Fibroblast of lung (primary cell): ENCODE measurements at regions not wholly inside any gene's neighbourhood (a gene's known extent, or its start where the extent isn't known, plus 50 kb on each side); places are given as distances from the start of the nearest gene placed in this dataset.

Experiments used
- DNase-seq, 2 donors: peaks; one replicate each; pipeline versions ENCODE4 v3.0.0 to v3.0.0-alpha.2; 2010; ENCODE audit warnings: low read depth in 2 of 2
- H2AFZ ChIP-seq: 2 replicates; pipeline ENCODE4 v1.5.1; 2012; ENCODE audit warnings: low read length, control low read depth, inconsistent platforms
- H3K27ac ChIP-seq: 2 replicates; pipeline ENCODE4 v1.5.1; 2011; ENCODE audit warnings: low read length, control low read depth; ENCODE audit not compliant: insufficient read depth
- H3K27me3 ChIP-seq: 2 replicates; pipeline ENCODE4 v1.5.1; 2011; ENCODE audit warnings: mild to moderate bottlenecking, low read length; ENCODE audit not compliant: control insufficient read depth, insufficient read depth
- H3K36me3 ChIP-seq: 2 replicates; pipeline ENCODE4 v1.5.1; 2011; ENCODE audit warnings: low read length; ENCODE audit not compliant: control insufficient read depth, insufficient read depth
- H3K4me1 ChIP-seq: 2 replicates; pipeline ENCODE4 v1.5.1; 2011; ENCODE audit warnings: low read length; ENCODE audit not compliant: control insufficient read depth, insufficient read depth; ENCODE audit errors: extremely low read depth
- H3K4me2 ChIP-seq: 2 replicates; pipeline ENCODE4 v1.5.1; 2011; ENCODE audit warnings: low read length, control low read depth; ENCODE audit not compliant: insufficient read depth; ENCODE audit errors: extremely low read depth
- H3K4me3 ChIP-seq, 4 experiments: fragments of 200-600 bp in 1 of 4; sonication (generic) in 1 of 4; replicated peaks in 1 of 4; 2 replicates each; pipeline ENCODE4 v1.5.1; 2011 to 2016; ENCODE audit warnings: low read length in 4 of 4, low read depth in 3 of 4, mild to moderate bottlenecking in 3 of 4, control low read depth in 2 of 4, inconsistent platforms in 1 of 4, mixed read lengths in 1 of 4; ENCODE audit not compliant: insufficient read depth in 1 of 4; ENCODE audit errors: control extremely low read depth in 1 of 4
- H3K79me2 ChIP-seq: 2 replicates; pipeline ENCODE4 v1.5.1; 2012; ENCODE audit warnings: mild to moderate bottlenecking, low read length, inconsistent platforms; ENCODE audit not compliant: control insufficient read depth, insufficient read depth
- H3K9ac ChIP-seq: 2 replicates; pipeline ENCODE4 v1.5.1; 2011; ENCODE audit warnings: mild to moderate bottlenecking, low read length, control low read depth; ENCODE audit not compliant: insufficient read depth
- H3K9me3 ChIP-seq: 2 replicates; pipeline ENCODE4 v1.5.1; 2012; ENCODE audit warnings: low read depth, low read length; ENCODE audit not compliant: control insufficient read depth, insufficient read depth
- H4K20me1 ChIP-seq: 2 replicates; pipeline ENCODE4 v1.5.1; 2011; ENCODE audit warnings: low read length; ENCODE audit not compliant: control insufficient read depth, insufficient read depth; ENCODE audit errors: extremely low read depth
- EZH2 ChIP-seq: IDR thresholded peaks from 2 replicates; pipeline ENCODE4 v1.5.1; 2012; ENCODE audit warnings: low read length, control low read depth, mild to moderate bottlenecking; ENCODE audit errors: missing control alignments
- TF ChIP-seq, protein P1 (sequence below), 2 donors: IDR thresholded peaks in 1 of 2; conservative IDR thresholded peaks in 1 of 2; 1 replicate in 1 of 2; 2 replicates in 1 of 2; pipeline ENCODE4 v1.5.1; 2011 to 2012; ENCODE audit warnings: low read length in 2 of 2, control low read depth in 1 of 2, inconsistent platforms in 1 of 2, low read depth in 1 of 2, mild to moderate bottlenecking in 1 of 2

DNA sequence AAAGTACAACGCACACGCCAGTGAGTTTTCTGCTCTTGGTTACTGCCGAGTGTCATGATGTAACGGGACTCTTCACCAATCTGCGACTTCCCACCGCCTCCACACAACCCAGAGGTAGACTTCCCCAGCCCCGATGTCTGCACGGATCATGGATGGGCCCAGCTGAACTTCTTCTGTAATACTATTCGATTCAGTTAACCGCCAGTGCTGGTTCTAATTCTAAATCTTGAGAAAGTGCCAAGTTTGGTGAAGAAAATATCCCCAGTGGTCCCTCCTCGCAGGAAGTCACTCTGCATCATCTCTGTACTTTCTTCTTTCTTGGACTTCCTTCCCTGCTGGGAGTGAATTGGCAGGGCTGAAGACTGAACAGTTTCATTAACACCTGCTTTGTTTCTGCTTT, 77.6 kb upstream of the SLC35F4 start:
- Histone ChIP-seq H2AFZ (no peak overlapping the region), H3K27me3 (no peaks in the 10 kb centered on the region), H3K4me3 (no peak overlapping the region), H3K9me3 (no peaks in the 10 kb centered on the region), H3K9ac (no peak overlapping the region), H3K4me2 (no peak overlapping the region), H3K4me1 (no peaks in the 10 kb centered on the region), H4K20me1 (no peaks in the 10 kb centered on the region), H3K27ac (no peak overlapping the region), H3K79me2 (no peaks in the 10 kb centered on the region), H3K36me3 (no peaks in the 10 kb centered on the region)
- no peak for DNase-seq
- no peak for TF ChIP-seq EZH2
- TF ChIP-seq, protein P1, sequence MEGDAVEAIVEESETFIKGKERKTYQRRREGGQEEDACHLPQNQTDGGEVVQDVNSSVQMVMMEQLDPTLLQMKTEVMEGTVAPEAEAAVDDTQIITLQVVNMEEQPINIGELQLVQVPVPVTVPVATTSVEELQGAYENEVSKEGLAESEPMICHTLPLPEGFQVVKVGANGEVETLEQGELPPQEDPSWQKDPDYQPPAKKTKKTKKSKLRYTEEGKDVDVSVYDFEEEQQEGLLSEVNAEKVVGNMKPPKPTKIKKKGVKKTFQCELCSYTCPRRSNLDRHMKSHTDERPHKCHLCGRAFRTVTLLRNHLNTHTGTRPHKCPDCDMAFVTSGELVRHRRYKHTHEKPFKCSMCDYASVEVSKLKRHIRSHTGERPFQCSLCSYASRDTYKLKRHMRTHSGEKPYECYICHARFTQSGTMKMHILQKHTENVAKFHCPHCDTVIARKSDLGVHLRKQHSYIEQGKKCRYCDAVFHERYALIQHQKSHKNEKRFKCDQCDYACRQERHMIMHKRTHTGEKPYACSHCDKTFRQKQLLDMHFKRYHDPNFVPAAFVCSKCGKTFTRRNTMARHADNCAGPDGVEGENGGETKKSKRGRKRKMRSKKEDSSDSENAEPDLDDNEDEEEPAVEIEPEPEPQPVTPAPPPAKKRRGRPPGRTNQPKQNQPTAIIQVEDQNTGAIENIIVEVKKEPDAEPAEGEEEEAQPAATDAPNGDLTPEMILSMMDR (conservative IDR thresholded peaks at IDR 0.05 in 1 of 2, IDR thresholded peaks at IDR 0.05 in 1 of 2; ENCODE audit: low read depth in 1 of 2, low read length in 2 of 2), result no peak

GRCh38 chr14:57943038-57943437, 77.1 kb upstream of the SLC35F4 start:
- no peak for TF ChIP-seq EZH2
- TF ChIP-seq, protein P1 (conservative IDR thresholded peaks at IDR 0.05 in 1 of 2, IDR thresholded peaks at IDR 0.05 in 1 of 2; ENCODE audit: low read depth in 1 of 2, low read length in 2 of 2), result no peak
- H3K4me1 ChIP-seq, result no peaks in the 10 kb centered on the region

GRCh38 chr14:57939084-57939483, 73.2 kb upstream of the SLC35F4 start:
- no peak overlapping the region for H3K9ac ChIP-seq
- H4K20me1 ChIP-seq, result no peaks in the 10 kb centered on the region
- H3K4me3 ChIP-seq, result no peak overlapping the region
- no peaks in the 10 kb centered on the region for H3K36me3 ChIP-seq
- no peak overlapping the region for H2AFZ ChIP-seq
- no peaks in the 10 kb centered on the region for H3K79me2 ChIP-seq
- H3K27ac ChIP-seq, result no peak overlapping the region
- TF ChIP-seq, protein P1 (conservative IDR thresholded peaks at IDR 0.05 in 1 of 2, IDR thresholded peaks at IDR 0.05 in 1 of 2; ENCODE audit: low read depth in 1 of 2, low read length in 2 of 2), result no peak
- no peak for TF ChIP-seq EZH2
- H3K4me2 ChIP-seq, result no peak overlapping the region
- H3K27me3 ChIP-seq, result no peaks in the 10 kb centered on the region
- no peaks in the 10 kb centered on the region for H3K9me3 ChIP-seq
- no peak for DNase-seq
- H3K4me1 ChIP-seq, result no peaks in the 10 kb centered on the region

More at GRCh38 chr14:57943038-57943437, 77.1 kb upstream of the SLC35F4 start:
- Histone ChIP-seq H4K20me1 (no peaks in the 10 kb centered on the region), H3K4me2 (no peak overlapping the region), H3K79me2 (no peaks in the 10 kb centered on the region), H3K27me3 (no peaks in the 10 kb centered on the region), H2AFZ (no peak overlapping the region), H3K36me3 (no peaks in the 10 kb centered on the region), H3K27ac (no peak overlapping the region), H3K9ac (no peak overlapping the region), H3K9me3 (no peaks in the 10 kb centered on the region), H3K4me3 (no peak overlapping the region)
- DNase-seq, result no peak
